HepG2 (cell line): ENCODE measurements at regions not wholly inside any gene's neighbourhood (a gene's known extent, or its start where the extent isn't known, plus 50 kb on each side); places are given as distances from the start of the nearest gene placed in this dataset.

Source experiments
- ETV5 ChIP-seq: IDR thresholded peaks from 2 replicates; pipeline ENCODE4 v1.6.1; 2018; ENCODE audit warnings: missing biosample characterization, missing genetic modification reagents, inconsistent platforms, borderline replicate concordance
- RBAK ChIP-seq: sonication (generic); formaldehyde crosslinking; IDR thresholded peaks from 2 replicates; pipeline ENCODE4 v1.5.1; 2020; ENCODE audit warnings: mild to moderate bottlenecking, missing genetic modification reagents
- SNRNP70 ChIP-seq: fragments of 200-400 bp; formaldehyde crosslinking; IDR thresholded peaks from 2 replicates; pipeline ENCODE4 v1.6.1; 2017; ENCODE audit warnings: mild to moderate bottlenecking, low read depth, low read length, moderate library complexity
- TBX2 ChIP-seq: sonication (generic); formaldehyde crosslinking; IDR thresholded peaks from 2 replicates; pipeline ENCODE4 v1.5.0; 2020; ENCODE audit warnings: missing genetic modification reagents, mild to moderate bottlenecking, borderline replicate concordance
- THYN1 ChIP-seq: sonication (generic); formaldehyde crosslinking; IDR thresholded peaks from 2 replicates; pipeline ENCODE4 v1.8.1; 2023; ENCODE audit warnings: low read depth, mild to moderate bottlenecking, moderate library complexity, missing genetic modification reagents, borderline replicate concordance
- YEATS2 ChIP-seq: sonication (generic); formaldehyde crosslinking; IDR thresholded peaks from 2 replicates; pipeline ENCODE4 v1.4.0; 2020; ENCODE audit warnings: missing genetic modification reagents, borderline replicate concordance
- ZNF557 ChIP-seq: sonication (generic); formaldehyde crosslinking; IDR thresholded peaks from 2 replicates; pipeline ENCODE4 v1.4.0; 2020; ENCODE audit warnings: missing genetic modification reagents
- ZNF709 ChIP-seq: sonication (generic); formaldehyde crosslinking; IDR thresholded peaks from 2 replicates; pipeline ENCODE4 v1.5.0; 2020; ENCODE audit warnings: mild to moderate bottlenecking, missing genetic modification reagents
- ZNF761 ChIP-seq: sonication (generic); formaldehyde crosslinking; conservative IDR thresholded peaks from 2 replicates; pipeline ENCODE4 v1.4.0; 2020; ENCODE audit warnings: mild to moderate bottlenecking, missing genetic modification reagents
- TF ChIP-seq, protein P1 (sequence below): sonication (generic); formaldehyde crosslinking; IDR thresholded peaks from 2 replicates; pipeline ENCODE4 v1.4.0; 2020; ENCODE audit warnings: mild to moderate bottlenecking, missing genetic modification reagents
- TF ChIP-seq, protein P2 (sequence below): sonication (generic); formaldehyde crosslinking; IDR thresholded peaks from 2 replicates; pipeline ENCODE4 v1.8.1; 2023; ENCODE audit warnings: mild to moderate bottlenecking, missing genetic modification reagents
- TF ChIP-seq, protein P3 (sequence below): sonication (generic); formaldehyde crosslinking; IDR thresholded peaks from 2 replicates; pipeline ENCODE4 v1.4.0; 2020; ENCODE audit warnings: mild to moderate bottlenecking, missing genetic modification reagents, borderline replicate concordance
- TF ChIP-seq, protein P4 (sequence below): sonication (generic); formaldehyde crosslinking; IDR thresholded peaks from 2 replicates; pipeline ENCODE4 v1.5.0; 2020; ENCODE audit warnings: missing genetic modification reagents
- TF ChIP-seq, protein P5 (sequence below): sonication (generic); formaldehyde crosslinking; IDR thresholded peaks from 2 replicates; pipeline ENCODE4 v1.5.0; 2020; ENCODE audit warnings: missing genetic modification reagents, mild to moderate bottlenecking, borderline replicate concordance
- TF ChIP-seq, protein P6 (sequence below), 2 experiments: fragments of 450-650 bp in 1 of 2; sonication (generic) in 1 of 2; formaldehyde crosslinking; IDR thresholded peaks; 2 replicates each; pipeline versions ENCODE4 v1.5.0 to v1.8.0; 2020 to 2022; ENCODE audit warnings: mild to moderate bottlenecking in 1 of 2, missing genetic modification reagents in 1 of 2

DNA sequence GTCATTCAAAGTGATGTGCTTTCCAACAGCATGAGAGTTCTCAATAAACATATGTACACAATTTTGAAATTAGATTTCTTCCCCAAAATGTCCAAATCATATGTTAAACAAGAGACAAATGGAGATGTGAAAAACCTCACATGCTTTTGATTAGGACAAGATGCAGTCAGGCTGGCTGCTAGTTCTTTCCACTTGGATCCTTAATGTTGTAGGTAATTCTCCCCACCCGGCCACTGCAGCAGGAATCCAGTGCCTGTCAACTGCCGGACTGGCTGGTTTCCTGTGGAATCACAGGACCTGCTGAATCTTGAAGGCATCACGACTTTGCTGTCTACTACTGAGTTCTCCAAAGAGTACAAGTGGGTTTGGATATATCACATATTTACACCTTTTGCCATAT lies 138.6 kb upstream of the AKR1E2 start (continued):
- TF ChIP-seq ETV5 (no peak), ZNF761 (no peak), ZNF557 (CRISPR knock-in tag) (no peak), TBX2 (no peak), SNRNP70 (no peak), RBAK (no peak), ZNF709 (CRISPR knock-in tag) (no peak), YEATS2 (CRISPR knock-in tag) (no peak), THYN1 (CRISPR knock-in tag) (no peak)
- TF ChIP-seq, protein P1, sequence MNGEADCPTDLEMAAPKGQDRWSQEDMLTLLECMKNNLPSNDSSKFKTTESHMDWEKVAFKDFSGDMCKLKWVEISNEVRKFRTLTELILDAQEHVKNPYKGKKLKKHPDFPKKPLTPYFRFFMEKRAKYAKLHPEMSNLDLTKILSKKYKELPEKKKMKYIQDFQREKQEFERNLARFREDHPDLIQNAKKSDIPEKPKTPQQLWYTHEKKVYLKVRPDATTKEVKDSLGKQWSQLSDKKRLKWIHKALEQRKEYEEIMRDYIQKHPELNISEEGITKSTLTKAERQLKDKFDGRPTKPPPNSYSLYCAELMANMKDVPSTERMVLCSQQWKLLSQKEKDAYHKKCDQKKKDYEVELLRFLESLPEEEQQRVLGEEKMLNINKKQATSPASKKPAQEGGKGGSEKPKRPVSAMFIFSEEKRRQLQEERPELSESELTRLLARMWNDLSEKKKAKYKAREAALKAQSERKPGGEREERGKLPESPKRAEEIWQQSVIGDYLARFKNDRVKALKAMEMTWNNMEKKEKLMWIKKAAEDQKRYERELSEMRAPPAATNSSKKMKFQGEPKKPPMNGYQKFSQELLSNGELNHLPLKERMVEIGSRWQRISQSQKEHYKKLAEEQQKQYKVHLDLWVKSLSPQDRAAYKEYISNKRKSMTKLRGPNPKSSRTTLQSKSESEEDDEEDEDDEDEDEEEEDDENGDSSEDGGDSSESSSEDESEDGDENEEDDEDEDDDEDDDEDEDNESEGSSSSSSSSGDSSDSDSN (CRISPR knock-in tag), result no peak
- TF ChIP-seq, protein P2, sequence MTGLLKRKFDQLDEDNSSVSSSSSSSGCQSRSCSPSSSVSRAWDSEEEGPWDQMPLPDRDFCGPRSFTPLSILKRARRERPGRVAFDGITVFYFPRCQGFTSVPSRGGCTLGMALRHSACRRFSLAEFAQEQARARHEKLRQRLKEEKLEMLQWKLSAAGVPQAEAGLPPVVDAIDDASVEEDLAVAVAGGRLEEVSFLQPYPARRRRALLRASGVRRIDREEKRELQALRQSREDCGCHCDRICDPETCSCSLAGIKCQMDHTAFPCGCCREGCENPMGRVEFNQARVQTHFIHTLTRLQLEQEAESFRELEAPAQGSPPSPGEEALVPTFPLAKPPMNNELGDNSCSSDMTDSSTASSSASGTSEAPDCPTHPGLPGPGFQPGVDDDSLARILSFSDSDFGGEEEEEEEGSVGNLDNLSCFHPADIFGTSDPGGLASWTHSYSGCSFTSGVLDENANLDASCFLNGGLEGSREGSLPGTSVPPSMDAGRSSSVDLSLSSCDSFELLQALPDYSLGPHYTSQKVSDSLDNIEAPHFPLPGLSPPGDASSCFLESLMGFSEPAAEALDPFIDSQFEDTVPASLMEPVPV (CRISPR knock-in tag), result no peak
- TF ChIP-seq, protein P3, sequence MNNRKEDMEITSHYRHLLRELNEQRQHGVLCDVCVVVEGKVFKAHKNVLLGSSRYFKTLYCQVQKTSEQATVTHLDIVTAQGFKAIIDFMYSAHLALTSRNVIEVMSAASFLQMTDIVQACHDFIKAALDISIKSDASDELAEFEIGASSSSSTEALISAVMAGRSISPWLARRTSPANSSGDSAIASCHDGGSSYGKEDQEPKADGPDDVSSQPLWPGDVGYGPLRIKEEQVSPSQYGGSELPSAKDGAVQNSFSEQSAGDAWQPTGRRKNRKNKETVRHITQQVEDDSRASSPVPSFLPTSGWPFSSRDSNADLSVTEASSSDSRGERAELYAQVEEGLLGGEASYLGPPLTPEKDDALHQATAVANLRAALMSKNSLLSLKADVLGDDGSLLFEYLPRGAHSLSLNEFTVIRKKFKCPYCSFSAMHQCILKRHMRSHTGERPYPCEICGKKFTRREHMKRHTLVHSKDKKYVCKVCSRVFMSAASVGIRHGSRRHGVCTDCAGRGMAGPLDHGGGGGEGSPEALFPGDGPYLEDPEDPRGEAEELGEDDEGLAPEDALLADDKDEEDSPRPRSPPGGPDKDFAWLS (CRISPR knock-in tag), result no peak
- TF ChIP-seq, protein P4, sequence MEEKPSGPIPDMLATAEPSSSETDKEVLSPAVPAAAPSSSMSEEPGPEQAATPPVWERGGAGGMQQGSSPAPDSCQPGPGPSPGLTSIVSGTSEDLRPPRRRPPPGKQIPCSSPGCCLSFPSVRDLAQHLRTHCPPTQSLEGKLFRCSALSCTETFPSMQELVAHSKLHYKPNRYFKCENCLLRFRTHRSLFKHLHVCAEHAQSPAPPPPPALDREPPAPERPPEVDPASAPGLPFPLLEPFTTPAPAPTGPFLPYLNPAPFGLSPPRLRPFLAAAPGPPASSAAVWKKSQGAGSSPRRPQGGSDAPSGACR (CRISPR knock-in tag), result no peak
- TF ChIP-seq, protein P5, sequence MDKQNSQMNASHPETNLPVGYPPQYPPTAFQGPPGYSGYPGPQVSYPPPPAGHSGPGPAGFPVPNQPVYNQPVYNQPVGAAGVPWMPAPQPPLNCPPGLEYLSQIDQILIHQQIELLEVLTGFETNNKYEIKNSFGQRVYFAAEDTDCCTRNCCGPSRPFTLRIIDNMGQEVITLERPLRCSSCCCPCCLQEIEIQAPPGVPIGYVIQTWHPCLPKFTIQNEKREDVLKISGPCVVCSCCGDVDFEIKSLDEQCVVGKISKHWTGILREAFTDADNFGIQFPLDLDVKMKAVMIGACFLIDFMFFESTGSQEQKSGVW (CRISPR knock-in tag), result no peak
- TF ChIP-seq, protein P6, sequence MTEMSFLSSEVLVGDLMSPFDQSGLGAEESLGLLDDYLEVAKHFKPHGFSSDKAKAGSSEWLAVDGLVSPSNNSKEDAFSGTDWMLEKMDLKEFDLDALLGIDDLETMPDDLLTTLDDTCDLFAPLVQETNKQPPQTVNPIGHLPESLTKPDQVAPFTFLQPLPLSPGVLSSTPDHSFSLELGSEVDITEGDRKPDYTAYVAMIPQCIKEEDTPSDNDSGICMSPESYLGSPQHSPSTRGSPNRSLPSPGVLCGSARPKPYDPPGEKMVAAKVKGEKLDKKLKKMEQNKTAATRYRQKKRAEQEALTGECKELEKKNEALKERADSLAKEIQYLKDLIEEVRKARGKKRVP (CRISPR knock-in tag; IDR thresholded peaks at IDR 0.05), result no peak
- TF ChIP-seq, all 625 proteins: peak for 0
